GM18511 (cell line): ENCODE measurements at regions not wholly inside any gene's neighbourhood (a gene's known extent, or its start where the extent isn't known, plus 50 kb on each side); places are given as distances from the start of the nearest gene placed in this dataset.
"Not testable (repeated sequence)": the region's sequence is repeated elsewhere in the genome, so short reads cannot be mapped to it uniquely, and the experiment has no call there.

ENCODE experiments used
- ATAC-seq: cut with Tn5 transposase; IDR thresholded peaks from one replicate; pipeline ENCODE4 v1.9.1; 2021; ENCODE audit warnings: mild to moderate bottlenecking, moderate library complexity; ENCODE audit not compliant: unreplicated experiment

GRCh38 chr2:192498747-192499146, 304.0 kb upstream of the TMEFF2 start:
- ATAC-seq = no peak

GRCh38 chr2:192488158-192488557, 293.4 kb upstream of the TMEFF2 start:
- ATAC-seq = not testable (repeated sequence)

GRCh38 chr2:192487636-192488035, 292.9 kb upstream of the TMEFF2 start:
- ATAC-seq = no peak

GRCh38 chr2:192484903-192485302, 290.2 kb upstream of the TMEFF2 start:
- ATAC-seq = no peak

- ATAC-seq = no peak
Measured at GRCh38 chr2:192480984-192481383, 286.3 kb upstream of the TMEFF2 start.

- ATAC-seq = no peak
Measured at GRCh38 chr2:192473331-192473730, 278.6 kb upstream of the TMEFF2 start.

- no peak for ATAC-seq
Measured at GRCh38 chr2:192471982-192472381, 277.2 kb upstream of the TMEFF2 start.

- ATAC-seq = no peak
Measured at GRCh38 chr2:192469612-192470011, 274.9 kb upstream of the TMEFF2 start.

- no peak for ATAC-seq
Measured at GRCh38 chr2:192467953-192468660, 273.4 kb upstream of the TMEFF2 start.

- ATAC-seq = no peak
Measured at GRCh38 chr2:192465141-192465540, 270.4 kb upstream of the TMEFF2 start.

GRCh38 chr2:192459422-192459821, 264.7 kb upstream of the TMEFF2 start:
- ATAC-seq = no peak

GRCh38 chr2:192448881-192449280, 254.1 kb upstream of the TMEFF2 start:
- no peak for ATAC-seq

- no peak for ATAC-seq
Measured at GRCh38 chr2:192444286-192444838, 249.6 kb upstream of the TMEFF2 start.

GRCh38 chr2:192443831-192444230, 249.1 kb upstream of the TMEFF2 start:
- no peak for ATAC-seq

- ATAC-seq = no peak
Measured at GRCh38 chr2:192438239-192438638, 243.5 kb upstream of the TMEFF2 start.

GRCh38 chr2:192437653-192438052, 242.9 kb upstream of the TMEFF2 start:
- no peak for ATAC-seq

GRCh38 chr2:192424243-192424642, 229.5 kb upstream of the TMEFF2 start:
- no peak for ATAC-seq

GRCh38 chr2:192419786-192420185, 225.1 kb upstream of the TMEFF2 start:
- ATAC-seq = no peak

- ATAC-seq = no peak
Measured at GRCh38 chr2:192416060-192416459, 221.3 kb upstream of the TMEFF2 start.

GRCh38 chr2:192414794-192415193, 220.1 kb upstream of the TMEFF2 start:
- ATAC-seq = no peak

- no peak for ATAC-seq
Measured at GRCh38 chr2:192413812-192414681, 219.3 kb upstream of the TMEFF2 start.

- not testable (repeated sequence) for ATAC-seq
Measured at GRCh38 chr2:192412866-192413265, 218.1 kb upstream of the TMEFF2 start.
